ENCODE measurements at regions not wholly inside any gene's neighbourhood (a gene's known extent, or its start where the extent isn't known, plus 50 kb on each side); places are given as distances from the start of the nearest gene placed in this dataset.
"Not testable (repeated sequence)": the region's sequence is repeated elsewhere in the genome, so short reads cannot be mapped to it uniquely, and the experiment has no call there.

DNA sequence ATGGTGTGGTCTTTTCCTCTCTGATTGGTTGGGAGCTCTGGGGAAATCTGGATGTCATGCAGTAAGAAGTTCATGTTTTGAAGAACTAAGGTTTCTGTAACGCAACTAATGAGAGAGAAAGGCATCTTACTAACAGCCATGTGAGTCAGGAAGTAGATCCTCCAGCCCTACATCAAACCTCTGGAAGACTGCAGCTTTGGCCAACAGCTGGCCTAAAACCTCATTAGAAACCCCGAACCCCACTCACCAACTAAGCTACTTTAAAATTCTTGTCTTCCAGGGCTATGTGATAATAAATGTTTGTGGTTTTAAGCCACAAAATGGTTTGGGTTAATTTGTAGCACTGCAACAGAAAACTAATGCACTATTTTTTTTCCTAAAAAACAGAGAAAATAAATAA is 549.0 kb upstream of the GRID2 start:
- TF ChIP-seq POLR2AphosphoS5 (IDR thresholded peaks at IDR 0.05) (no peak), POLR2A (IDR thresholded peaks at IDR 0.05) (no peak)
- TF ChIP-seq, protein P1, sequence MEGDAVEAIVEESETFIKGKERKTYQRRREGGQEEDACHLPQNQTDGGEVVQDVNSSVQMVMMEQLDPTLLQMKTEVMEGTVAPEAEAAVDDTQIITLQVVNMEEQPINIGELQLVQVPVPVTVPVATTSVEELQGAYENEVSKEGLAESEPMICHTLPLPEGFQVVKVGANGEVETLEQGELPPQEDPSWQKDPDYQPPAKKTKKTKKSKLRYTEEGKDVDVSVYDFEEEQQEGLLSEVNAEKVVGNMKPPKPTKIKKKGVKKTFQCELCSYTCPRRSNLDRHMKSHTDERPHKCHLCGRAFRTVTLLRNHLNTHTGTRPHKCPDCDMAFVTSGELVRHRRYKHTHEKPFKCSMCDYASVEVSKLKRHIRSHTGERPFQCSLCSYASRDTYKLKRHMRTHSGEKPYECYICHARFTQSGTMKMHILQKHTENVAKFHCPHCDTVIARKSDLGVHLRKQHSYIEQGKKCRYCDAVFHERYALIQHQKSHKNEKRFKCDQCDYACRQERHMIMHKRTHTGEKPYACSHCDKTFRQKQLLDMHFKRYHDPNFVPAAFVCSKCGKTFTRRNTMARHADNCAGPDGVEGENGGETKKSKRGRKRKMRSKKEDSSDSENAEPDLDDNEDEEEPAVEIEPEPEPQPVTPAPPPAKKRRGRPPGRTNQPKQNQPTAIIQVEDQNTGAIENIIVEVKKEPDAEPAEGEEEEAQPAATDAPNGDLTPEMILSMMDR (IDR thresholded peaks at IDR 0.05 in 8 of 11, conservative IDR thresholded peaks at IDR 0.05 in 3 of 11) = no peak
- Histone ChIP-seq H3K27ac (no peak overlapping the region), H3K9me3 (no peaks in the 10 kb centered on the region), H3K36me3 (no peaks in the 10 kb centered on the region), H3K4me3 (no peak overlapping the region), H3K27me3 (replicated peaks in 1 of 7) (no peaks in the 10 kb centered on the region), H3K4me1 (no peaks in the 10 kb centered on the region)
- 55 to 76% (median 73%) methylated on average over 2 of the region's 2 CpGs for WGBS, 5 donors
- intact Hi-C loops (cut with DNase I; ENCODE audit: low total_unique reads) = no loop called here
- DNase-seq = no peak

DNA sequence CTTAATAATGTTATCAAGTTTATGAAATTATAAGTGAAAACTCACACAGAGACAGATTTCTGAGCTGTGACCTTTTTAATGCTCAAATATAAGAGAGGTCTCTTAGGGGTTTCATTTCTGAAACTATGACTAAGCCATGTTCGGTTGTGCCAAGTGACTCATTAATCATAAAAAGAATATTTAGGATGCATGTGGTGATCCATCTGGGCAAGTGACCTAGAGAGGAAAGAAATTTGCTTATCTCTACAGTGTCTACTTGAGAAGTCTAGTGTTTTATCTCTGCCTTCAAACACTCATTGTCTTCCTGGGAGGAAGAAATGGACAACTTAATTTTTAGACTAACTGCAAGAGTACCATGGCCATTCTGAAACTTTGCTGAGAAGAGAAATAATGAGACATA is 545.3 kb upstream of the GRID2 start:
- Histone ChIP-seq H3K4me3 (no peak overlapping the region), H3K27ac (no peak overlapping the region), H3K27me3 (replicated peaks in 1 of 7) (no peaks in the 10 kb centered on the region), H3K36me3 (no peaks in the 10 kb centered on the region), H3K9me3 (no peaks in the 10 kb centered on the region), H3K4me1 (no peaks in the 10 kb centered on the region)
- 23 to 63% (median 33%) methylated on average over 1 of the region's 1 CpG for WGBS, 5 donors
- TF ChIP-seq POLR2AphosphoS5 (IDR thresholded peaks at IDR 0.05) (no peak), POLR2A (IDR thresholded peaks at IDR 0.05) (no peak)
- TF ChIP-seq, protein P1 (IDR thresholded peaks at IDR 0.05 in 8 of 11, conservative IDR thresholded peaks at IDR 0.05 in 3 of 11) = no peak
- DNase-seq = no peak
- intact Hi-C loops (cut with DNase I; ENCODE audit: low total_unique reads) = no loop called here

DNA sequence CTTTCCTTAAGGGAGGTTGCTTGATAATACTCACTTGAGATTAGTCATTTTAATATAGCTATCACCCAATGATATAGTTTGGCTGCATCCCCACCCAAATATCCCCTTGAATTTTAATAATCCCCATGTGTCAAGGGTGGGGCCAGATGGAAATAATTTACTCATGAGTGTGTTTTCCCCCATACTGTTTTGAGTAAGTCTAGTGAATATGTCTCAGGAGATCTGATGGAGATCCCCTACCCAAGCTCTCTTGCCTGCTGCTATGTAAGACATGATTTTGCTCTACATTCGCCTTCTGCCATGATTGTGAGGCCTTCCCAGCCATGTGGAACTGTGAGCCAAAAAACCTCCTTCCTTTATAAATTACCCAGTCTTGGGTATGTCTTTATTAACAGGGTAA is 539.7 kb upstream of the GRID2 start:
- intact Hi-C loops (cut with DNase I; ENCODE audit: low total_unique reads) = no loop called here
- Histone ChIP-seq H3K4me3 (no peak overlapping the region), H3K9me3 (peaks cover 0 to 5% (median 0%) of the 10 kb centered on the region in 8 donors), H3K27me3 (replicated peaks in 1 of 7) (no peaks in the 10 kb centered on the region), H3K4me1 (no peaks in the 10 kb centered on the region), H3K27ac (no peak overlapping the region), H3K36me3 (no peaks in the 10 kb centered on the region)
- DNase-seq = no peak
- TF ChIP-seq POLR2AphosphoS5 (IDR thresholded peaks at IDR 0.05) = no peak
- TF ChIP-seq POLR2A (IDR thresholded peaks at IDR 0.05) = no peak
- TF ChIP-seq, protein P1 (IDR thresholded peaks at IDR 0.05 in 8 of 11, conservative IDR thresholded peaks at IDR 0.05 in 3 of 11) = no peak
- WGBS, 5 donors = 46 to 79% (median 69%) methylated on average over 1 of the region's 1 CpG

DNA sequence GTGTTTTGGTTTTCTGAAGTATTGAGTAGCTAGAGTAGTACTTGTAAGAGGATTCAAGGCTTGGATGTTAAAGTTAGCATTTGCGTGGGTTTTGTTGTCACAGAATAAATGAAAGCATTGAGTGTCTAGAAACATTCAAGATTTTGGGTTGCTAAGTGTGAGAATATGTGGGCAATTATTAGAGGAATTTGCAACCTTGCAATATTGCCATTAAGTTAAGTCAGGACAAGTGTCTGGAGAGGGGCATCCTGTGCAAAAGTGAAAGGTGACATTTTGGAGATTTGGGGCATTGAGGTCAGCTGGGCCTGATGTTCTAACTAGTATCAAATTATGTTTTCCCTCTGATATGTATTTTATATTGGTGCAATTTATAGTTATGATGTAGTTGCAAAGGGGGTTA is 533.9 kb upstream of the GRID2 start:
- Histone ChIP-seq H3K4me3 (no peak overlapping the region), H3K27ac (no peak overlapping the region), H3K4me1 (no peaks in the 10 kb centered on the region), H3K36me3 (no peaks in the 10 kb centered on the region), H3K9me3 (peaks cover 0 to 41% (median 10%) of the 10 kb centered on the region in 8 donors), H3K27me3 (replicated peaks in 1 of 7) (no peaks in the 10 kb centered on the region)
- TF ChIP-seq POLR2A (IDR thresholded peaks at IDR 0.05) = no peak
- intact Hi-C loops (cut with DNase I; ENCODE audit: low total_unique reads) = no loop called here
- no peak for DNase-seq
- WGBS, 5 donors = 83 to 98% (median 94%) methylated on average over 1 of the region's 1 CpG

DNA sequence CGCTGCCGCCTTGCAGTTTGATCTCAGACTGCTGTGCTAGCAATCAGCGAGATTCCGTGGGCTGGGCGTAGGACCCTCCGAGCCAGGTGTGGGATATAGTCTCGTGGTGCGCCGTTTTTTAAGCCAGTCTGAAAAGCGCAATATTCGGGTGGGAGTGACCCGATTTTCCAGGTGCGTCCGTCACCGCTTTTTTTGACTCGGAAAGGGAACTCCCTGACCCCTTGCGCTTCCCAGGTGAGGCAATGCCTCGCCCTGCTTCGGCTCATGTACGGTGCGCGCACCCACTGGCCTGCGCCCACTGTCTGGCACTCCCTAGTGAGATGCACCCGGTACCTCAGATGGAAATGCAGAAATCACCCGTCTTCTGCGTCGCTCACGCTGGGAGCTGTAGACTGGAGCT is 512.1 kb upstream of the GRID2 start:
- H3K4me1 ChIP-seq; H3K36me3 ChIP-seq; H3K27me3 ChIP-seq (replicated peaks in 1 of 7); H3K4me3 ChIP-seq; DNase-seq; intact Hi-C loops (cut with DNase I; ENCODE audit: low total_unique reads); H3K27ac ChIP-seq: not testable (repeated sequence)
- 25 to 80% (median 57%) methylated on average over 24 to 28 of the region's 28 CpGs for WGBS, 5 donors
- H3K9me3 ChIP-seq = peaks cover 0 to 11% (median 0%) of the 10 kb centered on the region in 8 donors

Data from spleen (tissue), 11 donors.